Body of pancreas (tissue), 4 donors: ENCODE measurements at regions not wholly inside any gene's neighbourhood (a gene's known extent, or its start where the extent isn't known, plus 50 kb on each side); places are given as distances from the start of the nearest gene placed in this dataset.

Experiments used
- ATAC-seq: fragments of 150-250 bp; one replicate; pipeline ENCODE4 v1.9.1; 2016
- DNase-seq, 4 donors: peaks; one replicate each; pipeline ENCODE4 v3.0.0-alpha.2; 2019
- H3K27ac ChIP-seq, 4 donors: fragments of 200-600 bp; sonication (generic); 1 replicate in 3 of 4; 2 replicates in 1 of 4; pipeline versions ENCODE4 v1.5.1 to v1.6.1; 2016 to 2019; ENCODE audit warnings: mild to moderate bottlenecking in 1 of 4, mixed read lengths in 1 of 4, moderate library complexity in 1 of 4
- H3K27me3 ChIP-seq, 2 donors: fragments of 200-600 bp; sonication (generic); one replicate each; pipeline ENCODE4 v1.6.0; 2016; ENCODE audit warnings: mild to moderate bottlenecking in 1 of 2
- H3K36me3 ChIP-seq, 2 donors: fragments of 200-600 bp; sonication (generic); replicated peaks in 1 of 2; 2 replicates each; pipeline ENCODE4 v1.5.1; 2016; ENCODE audit warnings: low read depth in 2 of 2; ENCODE audit not compliant: insufficient read depth in 1 of 2
- H3K4me1 ChIP-seq: fragments of 200-600 bp; sonication (generic); one replicate; pipeline ENCODE4 v1.6.0; 2016
- H3K4me3 ChIP-seq, 2 donors: fragments of 200-600 bp; sonication (generic); 1 replicate in 1 of 2; 2 replicates in 1 of 2; pipeline ENCODE4 v1.5.1; 2016 to 2019
- H3K9me3 ChIP-seq, 3 donors: fragments of 200-600 bp; sonication (generic); 1 replicate in 2 of 3; 2 replicates in 1 of 3; pipeline ENCODE4 v1.5.1; 2016
- CTCF ChIP-seq, 7 experiments: fragments of 450-650 bp in 4 of 7; fragments of 200-600 bp in 3 of 7; sonication (generic) in 3 of 7; IDR thresholded peaks; one replicate each; pipeline ENCODE4 v1.5.1; 2016 to 2019; ENCODE audit warnings: antibody characterized with exemption in 7 of 7
- POLR2A ChIP-seq, 3 donors: fragments of 450-650 bp; IDR thresholded peaks; one replicate each; pipeline ENCODE4 v1.6.1; 2016; ENCODE audit warnings: antibody characterized with exemption in 3 of 3, mild to moderate bottlenecking in 2 of 3
- WGBS, 2 donors: methylation state at CpG; one replicate each; pipeline ENCODE4 v1.1.5; 2017; 5-methylcytosine and 5-hydroxymethylcytosine counted together
- intact Hi-C: fragments of 100-400 bp; cut with DNase I; formaldehyde crosslinking; loops from one replicate; pipeline ENCODE4 v1.15.1; 2023

DNA sequence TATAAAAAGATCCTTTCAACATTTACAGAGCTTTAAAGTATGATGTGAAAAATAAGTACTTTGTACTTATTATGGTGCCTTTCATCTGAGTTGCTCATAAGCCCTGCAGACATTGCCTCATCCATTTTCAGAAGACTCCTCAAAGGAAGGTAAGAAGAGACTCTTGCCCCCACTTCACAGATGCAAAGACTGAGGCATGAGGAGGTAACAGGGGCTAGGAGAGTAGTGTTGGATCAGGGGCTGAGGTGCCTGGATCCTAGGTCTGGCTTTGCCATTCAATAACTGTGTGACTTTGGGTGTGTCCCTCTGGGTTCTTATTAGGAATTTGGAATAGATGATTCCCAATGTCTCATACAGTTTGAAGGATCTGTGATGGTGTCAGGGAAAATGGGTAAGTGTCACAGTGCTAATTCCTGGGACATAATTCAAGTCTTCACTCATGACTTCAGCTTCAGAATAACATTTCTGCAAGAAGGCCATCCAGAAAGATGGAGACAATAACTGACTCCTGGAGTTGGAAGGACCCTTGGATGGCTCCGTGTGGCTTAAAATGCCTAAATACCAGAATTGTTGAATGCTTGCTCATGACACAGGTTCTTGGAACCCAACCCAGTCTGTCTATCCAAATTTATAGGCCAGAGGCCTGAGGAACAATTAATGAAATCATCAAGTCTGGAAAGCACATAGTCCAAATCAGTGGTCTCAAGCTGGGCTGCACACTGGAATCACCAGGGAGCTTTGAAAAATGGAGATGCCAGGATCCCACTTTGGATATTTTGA is 93.1 kb upstream of the RUNX1 start:
- no peak for TF ChIP-seq CTCF (IDR thresholded peaks at IDR 0.05)
- no peak for TF ChIP-seq POLR2A (IDR thresholded peaks at IDR 0.05)
- DNase-seq (no peak), ATAC-seq (no peak)
- no peaks in the 10 kb centered on the region for H3K27me3 ChIP-seq
- no peaks in the 10 kb centered on the region for H3K36me3 ChIP-seq
- H3K27ac ChIP-seq, result no peak overlapping the region
- H3K4me1 ChIP-seq, result no peaks in the 10 kb centered on the region
- 68 to 73% methylated on average over 1 of the region's 1 CpG for WGBS, 2 donors
- H3K4me3 ChIP-seq, result no peak overlapping the region
- no peaks in the 10 kb centered on the region for H3K9me3 ChIP-seq
- intact Hi-C loops, result no loop called here

GRCh38 chr21:35139382-35139715 is 90.2 kb upstream of the RUNX1 start:
- WGBS, 2 donors, result 66 to 67% methylated on average over 4 of the region's 4 CpGs
- TF ChIP-seq CTCF (IDR thresholded peaks at IDR 0.05) (no peak), POLR2A (IDR thresholded peaks at IDR 0.05) (no peak)
- ATAC-seq, result no peak
- Histone ChIP-seq H3K4me1 (no peaks in the 10 kb centered on the region), H3K9me3 (no peaks in the 10 kb centered on the region), H3K36me3 (no peaks in the 10 kb centered on the region), H3K4me3 (no peak overlapping the region), H3K27ac (no peak overlapping the region), H3K27me3 (no peaks in the 10 kb centered on the region)
- intact Hi-C loops, result no loop called here
- DNase-seq, result no peak

GRCh38 chr21:35138665-35139381 is 89.7 kb upstream of the RUNX1 start:
- 54 to 70% methylated on average over 12 of the region's 12 CpGs for WGBS, 2 donors
- TF ChIP-seq CTCF (IDR thresholded peaks at IDR 0.05), result no peak
- no peak for TF ChIP-seq POLR2A (IDR thresholded peaks at IDR 0.05)
- Histone ChIP-seq H3K27ac (no peak overlapping the region), H3K36me3 (no peaks in the 10 kb centered on the region), H3K4me1 (no peaks in the 10 kb centered on the region), H3K9me3 (no peaks in the 10 kb centered on the region), H3K4me3 (no peak overlapping the region), H3K27me3 (no peaks in the 10 kb centered on the region)
- intact Hi-C loops, result no loop called here
- ATAC-seq (no peak), DNase-seq (no peak)

DNA sequence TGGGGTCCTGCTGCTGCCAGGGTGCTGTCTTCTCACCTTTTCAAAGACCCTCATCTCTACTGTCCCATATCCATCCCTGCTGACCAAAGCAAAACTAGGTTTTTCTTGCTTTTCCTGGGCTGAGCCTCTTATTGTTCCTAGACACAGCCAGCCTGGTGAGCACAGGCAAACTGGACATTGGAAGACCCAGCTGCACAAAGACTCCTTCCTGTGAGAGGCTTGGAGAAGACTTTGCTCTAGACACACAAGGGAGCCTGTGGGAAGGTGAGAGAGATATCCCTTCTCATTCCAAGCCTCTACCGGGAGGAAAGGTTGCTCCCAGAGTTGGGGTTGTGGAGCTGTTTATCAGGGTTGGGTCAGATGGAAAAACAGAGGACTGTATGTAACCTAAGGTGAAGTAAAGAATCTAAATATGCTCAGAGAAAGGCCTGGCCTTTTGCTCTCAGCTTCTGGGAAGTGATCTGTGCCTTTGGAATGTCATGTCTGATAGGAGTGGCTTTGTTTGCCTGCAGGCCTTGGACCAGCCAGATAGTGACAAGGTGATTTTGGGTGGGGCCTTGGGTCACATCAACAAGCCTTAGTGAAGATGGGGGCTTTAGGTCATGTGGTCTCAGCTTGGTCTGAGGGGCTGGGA is 87.6 kb upstream of the RUNX1 start:
- Histone ChIP-seq H3K27ac (peak overlapping the region in 2 of 4 donors; percentile 7 to 52), H3K4me3 (no peak overlapping the region), H3K9me3 (no peaks in the 10 kb centered on the region), H3K36me3 (no peaks in the 10 kb centered on the region), H3K27me3 (no peaks in the 10 kb centered on the region), H3K4me1 (no peaks in the 10 kb centered on the region)
- intact Hi-C loops, result no loop called here
- peak in 2 of 4 donors; percentile 16 to 21 for DNase-seq
- 35 to 56% methylated on average over 1 of the region's 1 CpG for WGBS, 2 donors
- no peak for TF ChIP-seq CTCF (IDR thresholded peaks at IDR 0.05)
- no peak for TF ChIP-seq POLR2A (IDR thresholded peaks at IDR 0.05)
- peak; percentile 62 for ATAC-seq
